Esophagus squamous epithelium (tissue), 4 donors: ENCODE measurements at regions not wholly inside any gene's neighbourhood (a gene's known extent, or its start where the extent isn't known, plus 50 kb on each side); places are given as distances from the start of the nearest gene placed in this dataset.

ENCODE experiments used
- CTCF ChIP-seq, 6 experiments: fragments of 450-650 bp in 4 of 6; fragments of 200-600 bp in 2 of 6; sonication (generic) in 2 of 6; IDR thresholded peaks; one replicate each; pipeline ENCODE4 v1.5.1; 2016 to 2019; ENCODE audit warnings: antibody characterized with exemption in 6 of 6, mild to moderate bottlenecking in 4 of 6, moderate library complexity in 4 of 6
- POLR2A ChIP-seq, 4 donors: fragments of 450-650 bp; IDR thresholded peaks; one replicate each; pipeline ENCODE4 v1.6.1; 2017; ENCODE audit warnings: antibody characterized with exemption in 4 of 4, mild to moderate bottlenecking in 4 of 4, moderate library complexity in 3 of 4

DNA sequence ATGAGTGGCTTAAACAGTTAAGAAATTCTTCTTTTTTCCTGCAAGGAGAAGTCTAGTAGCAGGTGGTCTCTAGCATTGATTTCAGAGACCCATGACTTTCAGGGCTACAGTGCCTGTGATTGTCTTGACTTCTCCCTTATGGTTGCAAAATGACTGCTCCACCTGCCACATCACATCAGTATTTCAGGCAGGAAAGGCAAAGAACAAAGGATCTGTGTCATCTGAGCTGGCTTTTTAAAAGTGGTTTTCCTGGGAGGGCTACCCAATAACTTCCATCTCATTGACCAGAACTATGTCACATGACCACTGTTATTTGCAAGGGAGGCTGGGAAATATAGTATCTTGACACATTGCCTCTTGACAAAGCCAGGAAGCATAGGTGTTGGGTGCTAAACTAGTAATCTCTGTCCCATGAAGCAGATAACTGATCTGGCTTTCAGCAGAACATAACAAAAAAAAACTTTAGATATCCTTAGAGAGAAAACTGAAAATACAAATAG is 226.2 kb downstream of the DHX35 start:
- no peak for TF ChIP-seq CTCF (IDR thresholded peaks at IDR 0.05)
- no peak for TF ChIP-seq POLR2A (IDR thresholded peaks at IDR 0.05)
